K562 (cell line): ENCODE measurements at regions not wholly inside any gene's neighbourhood (a gene's known extent, or its start where the extent isn't known, plus 50 kb on each side); places are given as distances from the start of the nearest gene placed in this dataset.

Source experiments
- ATAC-seq: fragments of 200-7000 bp; cut with Tn5 transposase; 3 replicates; pipeline ENCODE4 v1.9.1; 2020; ENCODE audit warnings: moderate library complexity
- BruUV-seq: library from RNA; stranded (reverse); fragments of 400-500 nt; replicated peaks from 2 replicates; lab custom pipeline; 2021; lab: Mats Ljungman, UMichigan
- CTCF ChIA-PET: fragments of 300-600 bp; formaldehyde crosslinking; extraction: SDS; loops from one replicate; lab custom pipeline; 2021; ENCODE audit warnings: low intra/inter-chr PET ratio; lab: Yijun Ruan, JAX
- POLR2A ChIA-PET: fragments of 300-600, 350-650 bp; sonication (Branson Sonifier 250); formaldehyde crosslinking; extraction: SDS; loops from one replicate; lab custom pipeline; 2021; ENCODE audit warnings: antibody characterized with exemption, inconsistent platforms; lab: Yijun Ruan, JAX
- DNase-seq, 4 experiments: peaks; one replicate each; pipeline versions ENCODE4 v3.0.0 to v3.0.0-alpha.2; 2011 to 2018; ENCODE audit warnings: low spot score in 3 of 4, mixed read lengths in 3 of 4; ENCODE audit errors: extremely low read depth in 1 of 4
- FAIRE-seq: peaks from 2 replicates; lab custom pipeline; 2011; peaks lifted over from hg19 to GRCh38; lab: Jason Lieb, UNC
- H2AFZ ChIP-seq: 2 replicates; pipeline ENCODE4 v1.6.0; 2011; ENCODE audit warnings: low read depth, low read length, control low read depth, inconsistent platforms
- H3K27ac ChIP-seq: fragments of 200-600 bp; 3 replicates; pipeline ENCODE4 v1.8.0; 2011; ENCODE audit warnings: low read depth, mild to moderate bottlenecking, control low read depth, inconsistent platforms, low read length, moderate library complexity, mixed read lengths; ENCODE audit errors: extremely low read depth
- H3K27me3 ChIP-seq, 2 experiments: fragments of 300-600 bp in 1 of 2; 2 replicates in 1 of 2; 3 replicates in 1 of 2; pipeline versions ENCODE4 v1.6.0 to v1.8.0; 2011; ENCODE audit warnings: inconsistent platforms in 2 of 2, low read length in 2 of 2, mild to moderate bottlenecking in 1 of 2, mixed read lengths in 1 of 2, moderate library complexity in 1 of 2; ENCODE audit not compliant: control insufficient read depth in 2 of 2, insufficient read depth in 2 of 2
- H3K36me3 ChIP-seq: fragments of 300-600 bp; 3 replicates; pipeline ENCODE4 v1.8.0; 2011; ENCODE audit warnings: mild to moderate bottlenecking, low read length, inconsistent platforms; ENCODE audit not compliant: control insufficient read depth, insufficient read depth
- H3K4me1 ChIP-seq, 2 experiments: fragments of 200-600 bp in 1 of 2; replicated peaks in 1 of 2; 2 replicates in 1 of 2; 3 replicates in 1 of 2; pipeline versions ENCODE4 v1.5.1 to v1.8.0; 2011; ENCODE audit warnings: inconsistent platforms in 2 of 2, low read length in 2 of 2, mild to moderate bottlenecking in 1 of 2, mixed read lengths in 1 of 2, moderate library complexity in 1 of 2; ENCODE audit not compliant: control insufficient read depth in 2 of 2, insufficient read depth in 2 of 2
- H3K4me2 ChIP-seq: 2 replicates; pipeline ENCODE4 v1.6.1; 2011; ENCODE audit warnings: low read length, control low read depth, inconsistent platforms, mixed read lengths; ENCODE audit not compliant: insufficient read depth
- H3K4me3 ChIP-seq: fragments of 200-600 bp; sonication (generic), shearing (Covaris generic); 2 replicates; pipeline ENCODE4 v1.5.1; 2016; ENCODE audit warnings: control low read depth, inconsistent platforms
- H3K79me2 ChIP-seq: fragments of 200-600 bp; 3 replicates; pipeline ENCODE4 v1.8.0; 2011; ENCODE audit warnings: low read length, inconsistent platforms; ENCODE audit not compliant: control insufficient read depth, insufficient read depth
- H3K9ac ChIP-seq, 2 experiments: 2 replicates each; pipeline versions ENCODE4 v1.6.0 to v1.6.1; 2011; ENCODE audit warnings: low read depth in 2 of 2, low read length in 2 of 2, control low read depth in 1 of 2, inconsistent platforms in 1 of 2, mild to moderate bottlenecking in 1 of 2, mixed read lengths in 1 of 2; ENCODE audit not compliant: insufficient read depth in 1 of 2
- H3K9me1 ChIP-seq: one replicate; pipeline ENCODE4 v1.6.0; 2011; ENCODE audit warnings: inconsistent platforms, mild to moderate bottlenecking, low read length, moderate library complexity; ENCODE audit not compliant: control insufficient read depth, insufficient read depth
- H3K9me3 ChIP-seq: replicated peaks from 2 replicates; pipeline ENCODE4 v1.5.1; 2011; ENCODE audit warnings: low read depth, low read length, inconsistent platforms; ENCODE audit not compliant: control insufficient read depth, insufficient read depth
- H4K20me1 ChIP-seq: replicated peaks from 2 replicates; pipeline ENCODE4 v1.6.1; 2011; ENCODE audit warnings: low read length, inconsistent platforms, mixed read lengths; ENCODE audit not compliant: control insufficient read depth, insufficient read depth
- HLTF ChIP-seq: fragments of 450-650 bp; IDR thresholded peaks from 2 replicates; pipeline ENCODE4 v1.6.1; 2016
- LARP7 ChIP-seq: fragments of 450-650 bp; IDR thresholded peaks from 2 replicates; pipeline ENCODE4 v1.6.1; 2016
- NCOA1 ChIP-seq: fragments of 450-650 bp; IDR thresholded peaks from 2 replicates; pipeline ENCODE4 v1.6.1; 2016; ENCODE audit warnings: low read depth
- NR3C1 ChIP-seq: sonication (generic); formaldehyde crosslinking; IDR thresholded peaks from 2 replicates; pipeline ENCODE4 v1.8.1; 2022; ENCODE audit warnings: missing genetic modification reagents
- RERE ChIP-seq: sonication (generic); formaldehyde crosslinking; IDR thresholded peaks from 2 replicates; pipeline ENCODE4 v1.8.0; 2023; ENCODE audit warnings: missing genetic modification reagents, mild to moderate bottlenecking, borderline replicate concordance
- RFX1 ChIP-seq: fragments of 450-650 bp; IDR thresholded peaks from 2 replicates; pipeline ENCODE4 v1.6.1; 2016; ENCODE audit warnings: mild to moderate bottlenecking, moderate library complexity
- SNIP1 ChIP-seq: fragments of 450-650 bp; IDR thresholded peaks from 2 replicates; pipeline ENCODE4 v1.7.1; 2017; ENCODE audit warnings: low read depth, mild to moderate bottlenecking
- ZNF253 ChIP-seq: fragments of 250-450 bp; sonication (Bioruptor Pico); conservative IDR thresholded peaks from 2 replicates; pipeline ENCODE4 v1.6.1; 2021; ENCODE audit warnings: mild to moderate bottlenecking
- ZNF3 ChIP-seq: fragments of 250-450 bp; sonication (Bioruptor Pico); IDR thresholded peaks from 2 replicates; pipeline ENCODE4 v1.5.0; 2021; ENCODE audit warnings: mild to moderate bottlenecking, moderate library complexity
- ZNF584 ChIP-seq: fragments of 200-800 bp; sonication (Bioruptor generic); IDR thresholded peaks from 2 replicates; pipeline ENCODE4 v1.6.1; 2016; ENCODE audit warnings: low read depth, mild to moderate bottlenecking, missing genetic modification characterization, missing compliant biosample characterization
- ZNF830 ChIP-seq: fragments of 250-450 bp; sonication (Bioruptor Pico); IDR thresholded peaks from 2 replicates; pipeline ENCODE4 v1.5.0; 2021; ENCODE audit warnings: mild to moderate bottlenecking
- whole genome bisulfite sequencing: fragments of 100-300 bp; shearing (Covaris generic); methylation state at CpG from one replicate; pipeline ENCODE4 v1.1.6; 2016; ENCODE audit warnings: low coverage, mixed read lengths; ENCODE audit not compliant: insufficient coverage; ENCODE audit errors: missing lambda C conversion rate; 5-methylcytosine and 5-hydroxymethylcytosine counted together
- in situ Hi-C: fragments of 300-500 bp; cut with MboI; formaldehyde crosslinking; loops from 4 replicates; pipeline ENCODE4 v1.15.0; 2018; ENCODE audit warnings: inconsistent platforms, mixed read lengths
- intact Hi-C: fragments of 100-400 bp; cut with micrococcal nuclease; formaldehyde crosslinking; loops from 2 replicates; pipeline ENCODE4 v1.14.2; 2022

DNA sequence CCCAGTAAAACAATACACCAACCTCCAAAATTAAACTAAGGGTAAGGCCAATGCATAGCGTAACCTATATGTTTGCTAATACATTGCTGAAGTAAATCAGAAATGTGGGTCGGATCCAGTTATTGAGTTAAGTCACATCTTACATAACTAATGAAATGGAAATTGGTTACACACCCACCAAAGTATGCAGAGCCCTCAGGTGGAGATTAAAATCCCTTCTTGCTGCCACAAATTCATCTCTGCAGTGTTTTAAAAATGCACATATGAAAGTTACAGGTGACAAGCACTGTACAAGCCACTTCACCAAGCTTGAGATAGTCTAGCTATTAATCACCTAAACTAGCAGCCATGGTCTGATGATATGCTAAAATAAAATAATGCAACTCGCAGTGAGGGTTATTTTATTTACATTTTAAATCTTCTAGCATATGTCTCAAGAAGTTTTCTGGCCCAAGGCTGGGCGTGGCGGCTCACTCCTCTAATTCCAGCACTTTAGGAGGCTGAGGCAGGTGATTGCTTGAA lies 130.6 kb downstream of the AQP9 start:
- Histone ChIP-seq H3K27me3 (no peaks in the 10 kb centered on the region), H3K4me1 (0 out of 5 replicates have a peak, but pooled peaks cover 0 to 4% of the 10 kb centered on the region in 2 experiments), H2AFZ (no peak overlapping the region), H3K36me3 (no peaks in the 10 kb centered on the region), H3K27ac (no peak overlapping the region), H3K9me3 (peaks cover 11% of the 10 kb centered on the region; the same call in 1 of the 2 replicates), H3K4me2 (no peak overlapping the region), H3K79me2 (no peaks in the 10 kb centered on the region), H3K9ac (no peak overlapping the region), H3K4me3 (no peak overlapping the region), H4K20me1 (no peaks in the 10 kb centered on the region), H3K9me1 (peaks cover 2% of the 10 kb centered on the region)
- FAIRE-seq (peak; percentile 15), ATAC-seq (no peak), DNase-seq (no peak)
- ChIA-PET CTCF (no interaction called here), POLR2A (no interaction called here)
- WGBS, result 36% methylated on average over 5 of the region's 5 CpGs
- TF ChIP-seq LARP7 (no peak), ZNF584 (CRISPR knock-in tag) (no peak), SNIP1 (no peak), NR3C1 (CRISPR knock-in tag) (no peak), ZNF3 (CRISPR knock-in tag) (no peak), RERE (CRISPR knock-in tag) (no peak), NCOA1 (no peak), ZNF253 (CRISPR knock-in tag) (no peak), RFX1 (no peak), HLTF (no peak), ZNF830 (CRISPR knock-in tag) (no peak)
- intact Hi-C loops, result no loop called here
- no TSS peak for BruUV-seq
- in situ Hi-C loops, result no loop called here
